GM12874 (cell line): ENCODE measurements at regions not wholly inside any gene's neighbourhood (a gene's known extent, or its start where the extent isn't known, plus 50 kb on each side); places are given as distances from the start of the nearest gene placed in this dataset.

Source experiments
- TF ChIP-seq, protein P1 (sequence below): IDR thresholded peaks from 2 replicates; pipeline ENCODE4 v1.5.1; 2011; ENCODE audit warnings: low read depth, mild to moderate bottlenecking, control low read depth, low read length, moderate library complexity; ENCODE audit not compliant: insufficient read depth

DNA sequence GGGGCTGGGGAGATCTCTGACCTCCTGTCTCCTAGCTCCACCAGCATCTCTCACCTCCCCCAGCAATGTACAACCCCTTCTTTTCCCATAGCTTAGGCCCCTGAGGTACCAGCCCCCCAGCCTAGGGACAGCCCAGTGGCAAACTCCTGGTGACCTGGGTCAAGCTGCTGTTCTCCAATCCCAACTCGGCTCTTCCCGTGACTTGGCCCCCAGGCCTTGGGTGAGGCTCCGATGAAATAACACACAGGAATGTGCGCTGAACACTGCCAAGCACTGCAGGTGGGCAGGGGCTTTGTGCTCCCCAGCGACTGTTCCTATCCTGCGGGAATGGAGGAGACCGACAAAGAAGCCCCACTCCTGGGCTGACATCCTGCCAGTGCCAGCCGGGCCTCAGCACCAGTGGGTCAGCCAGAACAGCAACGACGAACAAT is 63.7 kb upstream of the AMZ2 start:
- TF ChIP-seq, protein P1, sequence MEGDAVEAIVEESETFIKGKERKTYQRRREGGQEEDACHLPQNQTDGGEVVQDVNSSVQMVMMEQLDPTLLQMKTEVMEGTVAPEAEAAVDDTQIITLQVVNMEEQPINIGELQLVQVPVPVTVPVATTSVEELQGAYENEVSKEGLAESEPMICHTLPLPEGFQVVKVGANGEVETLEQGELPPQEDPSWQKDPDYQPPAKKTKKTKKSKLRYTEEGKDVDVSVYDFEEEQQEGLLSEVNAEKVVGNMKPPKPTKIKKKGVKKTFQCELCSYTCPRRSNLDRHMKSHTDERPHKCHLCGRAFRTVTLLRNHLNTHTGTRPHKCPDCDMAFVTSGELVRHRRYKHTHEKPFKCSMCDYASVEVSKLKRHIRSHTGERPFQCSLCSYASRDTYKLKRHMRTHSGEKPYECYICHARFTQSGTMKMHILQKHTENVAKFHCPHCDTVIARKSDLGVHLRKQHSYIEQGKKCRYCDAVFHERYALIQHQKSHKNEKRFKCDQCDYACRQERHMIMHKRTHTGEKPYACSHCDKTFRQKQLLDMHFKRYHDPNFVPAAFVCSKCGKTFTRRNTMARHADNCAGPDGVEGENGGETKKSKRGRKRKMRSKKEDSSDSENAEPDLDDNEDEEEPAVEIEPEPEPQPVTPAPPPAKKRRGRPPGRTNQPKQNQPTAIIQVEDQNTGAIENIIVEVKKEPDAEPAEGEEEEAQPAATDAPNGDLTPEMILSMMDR = no peak

DNA sequence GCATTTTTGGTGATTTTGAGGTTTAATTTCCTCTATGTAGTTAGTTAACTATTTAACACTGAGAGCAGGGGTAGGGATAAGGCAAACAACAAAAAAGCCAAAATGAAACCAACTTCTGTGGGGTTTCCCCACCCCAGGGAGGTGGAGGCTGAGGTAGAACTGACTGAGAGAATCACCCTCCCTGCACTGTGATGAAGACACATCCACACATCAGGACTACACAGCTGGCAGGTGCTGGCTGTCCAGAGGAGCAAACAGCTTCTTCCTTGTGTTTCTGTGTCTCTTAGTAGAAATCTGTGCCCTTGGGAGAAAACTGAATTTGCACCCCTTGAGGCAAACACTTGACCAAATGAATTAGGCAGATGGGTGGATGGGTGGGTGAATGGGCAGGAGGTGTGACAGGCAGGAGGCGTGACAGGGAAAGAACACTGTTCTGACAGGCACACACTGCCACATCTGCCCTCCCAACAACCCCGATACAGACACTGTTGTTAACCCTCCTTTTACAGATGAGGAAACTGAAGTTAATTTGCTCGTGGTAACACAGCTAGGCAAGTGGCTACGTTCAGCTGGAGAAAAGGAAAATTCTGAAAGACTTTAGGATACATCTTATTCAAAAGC is 62.9 kb upstream of the AMZ2 start:
- TF ChIP-seq, protein P1 = no peak

DNA sequence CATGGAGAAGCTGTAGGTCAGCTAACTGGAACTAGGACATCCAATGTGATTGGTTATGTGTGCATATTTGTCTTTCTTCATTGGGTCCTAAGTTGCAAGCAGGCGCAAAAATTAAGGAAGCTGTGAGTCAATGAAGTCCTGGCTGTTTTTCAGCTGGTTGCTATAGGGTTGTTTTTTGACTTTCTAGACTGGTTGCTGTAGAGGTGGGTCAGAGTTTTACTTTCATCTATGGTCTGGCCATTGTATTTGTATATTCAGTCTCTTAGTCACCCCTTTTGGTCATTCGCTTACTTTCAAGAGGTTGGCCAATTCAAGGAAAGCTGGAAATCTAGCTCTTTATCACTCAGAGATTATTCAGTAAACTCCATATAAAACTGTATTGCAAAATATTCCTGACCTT is 62.0 kb upstream of the AMZ2 start:
- TF ChIP-seq, protein P1 = no peak

DNA sequence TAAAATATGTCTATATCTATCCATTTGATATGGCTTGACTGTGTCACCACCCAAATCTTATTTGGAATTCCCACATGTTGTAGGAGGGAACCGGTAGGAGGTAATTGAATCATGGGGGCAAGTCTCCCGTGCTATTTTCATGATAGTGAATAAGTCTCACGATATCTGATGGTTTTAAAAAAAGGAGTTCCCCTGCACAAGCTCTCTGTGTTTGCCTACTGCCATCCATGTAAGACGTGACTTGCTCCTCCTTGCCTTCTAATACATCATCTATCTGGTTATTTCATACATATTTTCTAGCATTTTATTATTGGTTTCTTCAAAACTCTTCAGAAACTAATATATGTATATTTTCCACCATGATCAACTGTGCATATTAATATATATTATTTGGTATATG is 57.3 kb upstream of the AMZ2 start:
- TF ChIP-seq, protein P1 = no peak

DNA sequence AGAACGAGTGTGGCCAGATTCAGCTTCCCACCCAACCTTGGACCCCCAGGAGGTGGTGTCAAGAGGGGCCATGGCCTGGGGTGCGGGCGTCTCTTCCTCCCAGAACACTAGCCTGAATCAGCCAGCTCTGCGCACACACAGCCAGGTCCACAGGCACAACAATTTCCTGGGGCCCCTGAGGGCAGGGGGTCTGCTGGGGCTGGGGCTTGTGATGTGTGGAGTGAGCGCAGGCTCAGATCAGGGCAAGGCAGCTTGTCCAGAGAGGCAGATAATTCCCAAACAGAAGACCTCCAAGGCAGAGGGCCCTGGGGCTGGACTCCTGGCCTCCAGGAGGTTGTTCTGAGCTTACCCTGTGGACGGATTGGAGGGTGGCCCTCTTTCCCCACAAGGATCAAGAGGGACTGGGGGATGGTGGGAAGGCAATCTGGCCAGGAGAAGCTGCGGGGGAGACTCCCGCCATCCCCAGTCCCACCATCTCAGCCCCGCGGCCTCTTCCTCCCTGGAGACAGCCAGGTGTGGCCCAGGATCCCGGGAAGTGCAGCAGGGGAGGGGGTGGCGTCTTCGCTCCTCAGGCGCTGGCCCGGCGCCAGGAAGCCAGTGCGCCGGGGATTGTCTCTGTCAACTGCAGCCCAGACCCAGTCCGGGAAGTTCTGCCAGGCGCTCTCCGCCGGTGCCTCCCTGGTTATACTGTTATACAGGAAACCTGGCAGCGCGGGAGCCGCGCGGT is 52.0 kb upstream of the AMZ2 start:
- TF ChIP-seq, protein P1 = no peak

DNA sequence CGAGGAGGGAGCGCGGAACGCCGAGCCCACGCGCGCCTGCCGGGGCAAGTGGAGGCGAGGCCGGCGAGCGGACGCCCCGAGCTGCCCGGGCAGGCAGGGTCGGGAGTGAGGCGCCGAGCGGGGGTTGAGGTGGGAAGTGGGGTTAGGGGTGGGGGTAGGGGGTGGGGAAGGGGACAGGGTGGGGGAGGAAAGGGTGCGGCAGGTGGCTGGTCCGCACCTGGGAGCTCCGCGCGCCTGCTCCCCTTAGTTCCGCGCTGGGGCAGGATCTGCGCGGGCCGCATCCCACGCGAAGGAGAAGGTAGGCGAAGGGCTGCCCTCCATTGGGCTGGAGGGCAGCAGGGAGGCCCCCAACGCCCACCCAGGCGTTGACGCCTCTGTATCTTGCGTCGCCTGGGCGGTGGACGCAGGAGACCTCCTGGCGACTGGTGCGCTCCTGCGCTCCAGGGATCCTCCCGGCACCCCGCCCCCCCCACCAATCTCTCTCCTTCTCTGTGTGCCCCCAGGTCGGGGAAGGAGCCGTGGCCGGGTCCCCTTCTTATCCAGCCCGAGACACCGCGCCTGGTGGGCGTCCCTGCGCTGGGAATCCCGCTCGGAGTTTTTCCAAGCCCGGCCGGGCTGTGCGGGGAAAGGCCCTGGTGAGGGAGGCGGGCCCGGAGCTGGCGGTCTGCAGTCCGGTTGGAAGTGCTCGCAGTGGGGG is 51.3 kb upstream of the AMZ2 start:
- TF ChIP-seq, protein P1 = no peak
